GM18951 (cell line): ENCODE measurements at regions not wholly inside any gene's neighbourhood (a gene's known extent, or its start where the extent isn't known, plus 50 kb on each side); places are given as distances from the start of the nearest gene placed in this dataset.

Source experiments
- POLR2A ChIP-seq: IDR thresholded peaks from 4 replicates; pipeline ENCODE4 v1.6.1; 2011; ENCODE audit warnings: mild to moderate bottlenecking; ENCODE audit not compliant: insufficient read length, insufficient read depth; ENCODE audit errors: extremely low read depth
- in situ Hi-C: fragments of 300-500 bp; cut with MboI; formaldehyde crosslinking; loops from one replicate; pipeline ENCODE4 v1.12.0; 2022; ENCODE audit warnings: low sequenced_read_pairs, mixed read lengths, inconsistent platforms; ENCODE audit not compliant: unreplicated experiment

DNA sequence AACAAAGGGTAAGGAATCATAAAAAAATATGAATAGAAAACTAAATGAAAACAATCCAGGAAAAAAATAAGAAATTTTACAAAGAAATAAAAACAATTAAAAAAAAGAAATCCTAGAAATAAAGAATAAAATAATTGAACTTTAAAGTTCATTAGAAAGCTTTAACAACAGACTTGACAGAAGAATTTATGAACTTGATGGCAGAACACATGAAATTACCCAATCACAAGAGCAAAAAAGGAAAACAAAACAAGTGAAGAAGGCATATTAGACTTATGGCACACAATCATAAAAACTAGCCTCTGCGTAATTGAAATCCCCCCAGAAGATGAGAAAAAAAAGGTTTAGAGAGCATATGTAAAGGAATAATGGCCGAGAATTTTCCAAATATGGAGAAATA is 802.5 kb upstream of the B3GALT2 start:
- in situ Hi-C loops = no loop called here
- TF ChIP-seq POLR2A = no peak

- no peak for TF ChIP-seq POLR2A
- in situ Hi-C loops = no loop called here
Measured at GRCh38 chr1:193979219-193979618, 792.8 kb upstream of the B3GALT2 start.

DNA sequence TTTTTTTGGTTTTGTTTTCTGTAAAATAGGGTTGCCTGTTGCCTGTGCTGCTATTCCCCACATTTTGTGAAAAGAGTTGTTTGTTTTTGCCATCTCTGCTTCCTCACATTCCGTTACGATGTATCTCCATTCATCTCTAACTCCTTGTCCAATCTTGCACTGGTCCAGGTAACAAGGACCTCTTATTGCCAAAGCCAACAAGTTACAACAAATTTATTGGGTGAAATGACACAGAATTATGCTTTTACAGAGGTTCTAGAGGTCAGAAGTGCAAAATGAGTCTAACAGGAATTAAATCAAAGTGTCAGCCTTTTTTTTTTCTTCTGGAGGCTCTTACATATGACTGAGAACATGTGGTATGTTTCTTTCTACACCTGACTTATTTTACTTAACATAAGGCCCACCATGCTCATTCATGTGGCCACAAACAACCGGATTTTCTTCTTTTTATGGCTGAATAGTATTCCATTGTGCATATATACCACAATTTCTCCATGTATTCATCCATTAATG is 787.9 kb upstream of the B3GALT2 start:
- no peak for TF ChIP-seq POLR2A
- in situ Hi-C loops = no loop called here

DNA sequence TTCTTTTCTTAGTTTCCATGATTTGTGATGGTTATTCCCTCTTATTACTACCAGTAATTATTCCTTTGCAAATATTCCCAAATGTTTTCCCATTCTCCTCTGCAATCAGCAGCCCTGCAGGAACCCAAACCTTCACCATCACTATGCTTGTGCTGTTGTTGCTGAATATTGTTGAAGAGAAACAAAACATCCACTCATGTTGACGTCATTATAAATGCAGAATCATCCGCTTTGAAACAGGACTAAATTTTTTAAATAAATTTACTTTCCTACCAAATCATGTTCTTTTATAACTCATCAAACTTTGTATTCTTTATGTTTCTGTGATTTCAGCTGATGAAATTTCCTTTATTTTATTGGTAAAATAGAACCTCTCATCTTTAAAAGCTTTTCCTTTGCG is 787.0 kb upstream of the B3GALT2 start:
- TF ChIP-seq POLR2A = no peak
- in situ Hi-C loops = no loop called here

- TF ChIP-seq POLR2A = no peak
- in situ Hi-C loops = no loop called here
Measured at GRCh38 chr1:193971595-193971994, 785.2 kb upstream of the B3GALT2 start.

DNA sequence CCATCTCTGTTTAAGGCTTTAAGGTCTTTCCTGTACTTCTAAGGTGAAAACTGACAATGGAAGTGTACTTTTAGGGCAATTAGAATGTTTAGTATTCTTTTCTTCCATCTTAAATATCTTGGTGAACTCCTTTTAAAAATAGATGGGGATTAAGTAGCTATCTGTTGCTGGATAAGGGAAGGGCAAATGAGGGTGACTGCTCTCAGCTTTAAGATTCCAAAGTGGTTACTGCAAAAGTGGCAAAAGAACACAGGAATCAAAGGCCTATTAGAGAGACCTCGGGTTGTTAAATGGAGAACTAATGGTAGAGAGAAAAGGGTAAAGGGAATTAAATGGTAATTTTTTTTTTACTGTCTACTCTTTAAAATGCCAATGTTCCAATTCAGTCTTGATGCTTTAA is 774.1 kb upstream of the B3GALT2 start:
- no peak for TF ChIP-seq POLR2A
- in situ Hi-C loops = no loop called here

DNA sequence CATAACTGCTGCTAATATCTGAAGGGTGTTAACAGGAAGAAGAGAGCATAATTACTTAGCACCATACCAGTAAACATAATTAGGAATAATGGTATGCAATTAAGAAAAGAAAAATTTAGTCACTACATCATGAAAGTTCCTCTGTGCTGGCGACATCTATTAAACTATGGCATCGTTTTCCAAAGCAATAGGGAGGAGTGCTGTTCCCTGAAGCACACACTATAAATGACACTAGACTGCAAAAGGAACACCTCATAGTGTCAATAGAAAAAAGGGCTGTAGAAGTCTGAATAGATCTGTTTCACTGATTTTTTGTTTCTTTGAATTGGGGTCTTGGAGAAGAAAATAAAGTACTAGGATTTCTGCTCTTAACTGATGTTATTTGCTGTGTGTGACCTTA is 773.6 kb upstream of the B3GALT2 start:
- no peak for TF ChIP-seq POLR2A
- in situ Hi-C loops = no loop called here

DNA sequence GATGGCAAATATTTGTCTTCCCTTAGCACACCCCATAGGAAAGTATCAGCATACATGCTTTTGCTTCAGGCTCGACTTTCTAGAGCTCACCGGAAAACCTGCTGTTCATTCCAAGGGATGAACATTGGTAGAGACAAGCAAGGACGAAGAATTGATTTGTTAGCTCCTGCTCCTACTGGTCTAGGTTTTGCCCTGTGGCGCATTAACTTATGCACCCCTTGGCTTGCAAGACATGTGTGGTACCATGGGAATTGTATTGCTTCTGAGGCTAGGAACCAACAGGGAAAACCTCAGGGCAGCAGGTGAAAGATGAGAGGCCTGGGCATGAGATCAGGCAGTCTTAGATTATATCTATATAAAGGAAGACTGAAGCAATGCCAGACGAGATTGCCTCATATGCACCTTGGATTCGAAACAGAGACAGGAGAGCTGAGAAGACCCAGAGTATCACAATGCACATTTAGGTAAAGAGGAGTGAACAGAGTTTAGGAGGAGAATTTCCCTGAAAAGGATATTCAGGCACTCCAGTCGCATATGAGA is 771.2 kb upstream of the B3GALT2 start:
- no peak for TF ChIP-seq POLR2A
- in situ Hi-C loops = no loop called here

- no peak for TF ChIP-seq POLR2A
- in situ Hi-C loops = no loop called here
Measured at GRCh38 chr1:193952778-193953374, 766.5 kb upstream of the B3GALT2 start.

- TF ChIP-seq POLR2A = no peak
- in situ Hi-C loops = no loop called here
Measured at GRCh38 chr1:193951984-193952383, 765.6 kb upstream of the B3GALT2 start.

GRCh38 chr1:193944454-193944853 is 758.0 kb upstream of the B3GALT2 start:
- in situ Hi-C loops = no loop called here
- TF ChIP-seq POLR2A = no peak

GRCh38 chr1:193940176-193940575 is 753.8 kb upstream of the B3GALT2 start:
- no peak for TF ChIP-seq POLR2A
- in situ Hi-C loops = no loop called here

- TF ChIP-seq POLR2A = no peak
- in situ Hi-C loops = no loop called here
Measured at GRCh38 chr1:193939585-193939984, 753.2 kb upstream of the B3GALT2 start.

DNA sequence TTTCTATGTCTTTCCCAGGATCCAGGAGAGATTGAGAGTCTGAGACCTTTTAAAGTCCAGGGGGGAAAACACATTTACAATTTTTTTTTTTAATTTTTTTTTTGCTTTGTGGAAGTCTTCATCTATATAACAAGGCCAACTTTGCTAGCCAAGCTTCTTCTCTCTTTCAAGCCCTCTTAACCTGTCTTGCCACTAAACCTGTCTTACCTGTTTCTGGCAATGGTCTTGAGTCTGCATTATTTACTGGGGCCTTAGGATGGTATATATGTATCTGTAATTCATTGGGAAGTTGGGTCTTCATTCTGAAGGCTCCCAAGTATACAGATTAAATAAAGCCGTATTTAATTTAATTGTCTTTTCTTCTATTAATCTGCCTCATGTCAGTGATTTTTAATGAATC is 750.9 kb upstream of the B3GALT2 start:
- no peak for TF ChIP-seq POLR2A
- in situ Hi-C loops = no loop called here
